ENCODE measurements at regions not wholly inside any gene's neighbourhood (a gene's known extent, or its start where the extent isn't known, plus 50 kb on each side); places are given as distances from the start of the nearest gene placed in this dataset.
"Not testable (repeated sequence)": the region's sequence is repeated elsewhere in the genome, so short reads cannot be mapped to it uniquely, and the experiment has no call there.

DNA sequence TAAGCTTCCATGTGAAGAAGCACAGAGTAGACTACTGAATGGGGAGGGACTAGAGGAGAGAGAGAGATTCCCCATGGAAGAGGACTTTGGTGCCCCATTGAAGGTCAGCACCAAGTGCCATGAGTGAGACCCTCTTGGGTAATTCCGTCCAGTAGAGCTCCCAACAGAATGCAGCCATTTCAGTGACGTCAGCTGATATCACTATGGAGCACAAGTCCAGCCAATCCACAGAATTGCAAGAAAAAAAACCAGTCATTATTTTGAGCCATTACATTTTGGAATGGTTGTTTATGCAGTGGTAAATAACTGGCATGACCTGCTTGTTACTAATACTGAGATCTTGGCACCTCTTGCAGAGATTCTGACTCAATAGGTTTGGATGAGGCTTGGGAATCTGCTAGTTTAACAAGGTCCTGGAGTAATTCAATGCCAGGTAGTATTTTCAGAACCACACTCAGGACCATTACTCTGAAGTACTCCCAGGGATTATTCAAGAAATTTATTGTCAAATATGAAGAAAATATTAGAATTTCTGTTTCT is 52.6 kb upstream of the SP8 start:
- no peak for DNase-seq

- no peak for DNase-seq
These were observed 53.3 kb upstream of the SP8 start for GRCh38 chr7:20839987-20840386.

GRCh38 chr7:20846791-20847190 is 60.1 kb upstream of the SP8 start:
- DNase-seq = no peak

- DNase-seq = no peak
These were observed 72.3 kb upstream of the SP8 start for GRCh38 chr7:20858951-20859350.

DNA sequence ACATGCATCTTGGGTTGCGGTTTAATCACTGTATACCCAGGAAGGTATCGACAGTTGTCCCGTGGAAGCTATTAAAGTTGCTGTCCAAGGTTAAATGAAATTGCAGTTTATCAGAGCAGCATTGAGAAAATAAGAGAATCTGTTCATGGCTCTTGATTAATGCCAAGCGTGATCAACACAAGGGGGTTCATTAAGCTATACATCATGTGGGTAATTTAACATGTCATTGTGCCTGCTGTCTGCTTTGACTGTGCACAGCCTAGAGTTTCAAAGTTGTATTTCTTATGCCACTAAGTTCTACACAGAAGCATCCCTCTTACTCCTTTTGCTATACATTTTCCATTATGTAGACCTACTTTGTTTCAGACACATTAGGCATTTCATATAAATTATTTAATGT is 74.8 kb upstream of the SP8 start:
- no peak for DNase-seq

GRCh38 chr7:20862554-20862953 is 75.9 kb upstream of the SP8 start:
- DNase-seq = no peak

GRCh38 chr7:20864221-20864620 is 77.5 kb upstream of the SP8 start:
- DNase-seq = no peak

GRCh38 chr7:20865684-20866083 is 79.0 kb upstream of the SP8 start:
- DNase-seq = no peak

DNA sequence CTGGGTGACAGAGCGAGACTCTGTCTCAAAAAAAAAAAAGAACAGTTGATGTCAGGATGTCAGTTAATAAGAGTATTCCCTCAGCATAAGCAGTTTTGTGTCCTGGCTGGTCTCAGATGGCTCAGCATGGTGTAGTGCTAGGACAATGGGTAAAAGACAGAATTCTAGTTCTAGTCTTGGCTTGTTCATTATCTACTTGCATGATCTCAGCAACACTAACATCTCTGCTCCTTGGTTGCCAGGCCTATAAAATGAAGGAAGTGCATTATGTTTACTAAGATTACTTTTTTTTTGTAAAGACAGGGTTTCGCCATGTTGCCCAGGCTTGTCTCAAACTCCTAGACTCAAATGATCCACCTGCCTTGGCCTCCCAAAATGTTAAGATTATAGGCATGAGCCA is 84.3 kb upstream of the SP8 start:
- no peak for DNase-seq

DNA sequence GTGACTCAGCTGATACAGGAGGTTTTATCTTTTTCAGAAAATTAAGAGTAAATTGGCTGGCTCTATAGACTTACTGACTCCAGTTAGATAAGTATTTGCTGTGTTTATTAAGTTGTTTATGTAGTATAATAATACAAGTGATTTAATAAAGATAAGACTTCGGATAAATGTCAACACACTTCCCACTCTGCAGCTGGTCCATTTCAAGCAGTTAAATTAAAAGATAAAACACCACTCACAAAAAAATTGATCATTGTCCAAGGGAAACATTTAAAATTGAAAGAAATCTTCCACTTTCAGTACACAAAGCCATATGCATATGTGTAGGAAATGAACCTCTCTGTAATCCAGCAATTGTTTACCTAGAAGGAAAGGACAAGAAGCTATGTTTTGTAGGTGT is 106.1 kb upstream of the SP8 start:
- DNase-seq = no peak

DNA sequence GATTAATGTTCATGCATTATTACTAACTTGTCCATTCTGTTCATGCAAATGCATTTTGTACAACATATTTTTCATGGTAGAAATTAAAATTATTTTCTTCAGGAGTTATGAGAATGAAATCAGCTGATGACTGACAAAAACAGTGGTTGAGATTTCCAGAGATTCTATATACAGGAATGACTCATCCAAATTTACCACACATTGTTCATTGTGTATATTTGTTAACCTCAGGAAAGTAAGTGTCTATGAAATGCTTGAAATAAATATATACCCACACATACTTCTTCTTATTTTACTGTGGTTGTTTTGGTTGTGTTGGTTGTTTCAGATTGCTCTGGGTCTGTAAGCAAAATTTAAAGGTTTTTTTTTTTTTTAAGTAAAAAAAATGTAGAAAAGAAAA is 108.1 kb upstream of the SP8 start:
- DNase-seq = no peak

GRCh38 chr7:20895563-20895962 is 108.9 kb upstream of the SP8 start:
- DNase-seq = no peak

DNA sequence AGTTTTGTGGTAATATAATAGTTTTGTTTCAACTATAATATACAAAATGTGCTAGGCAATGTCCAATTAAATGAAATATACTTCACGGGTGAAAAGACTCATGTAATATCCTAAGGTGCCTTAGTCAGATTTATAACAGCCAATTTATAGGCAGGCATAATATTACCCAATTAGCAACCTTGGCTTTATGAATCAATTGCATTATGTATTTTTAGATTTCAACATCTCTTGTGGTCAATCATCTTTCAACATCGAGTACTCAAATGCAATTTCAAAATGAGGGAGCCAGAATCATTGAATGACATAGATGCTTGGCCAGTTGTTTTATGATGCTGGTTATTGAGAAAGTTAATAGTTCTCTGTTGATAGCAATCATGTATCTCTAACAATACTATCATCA is 110.3 kb upstream of the SP8 start:
- DNase-seq = no peak

DNA sequence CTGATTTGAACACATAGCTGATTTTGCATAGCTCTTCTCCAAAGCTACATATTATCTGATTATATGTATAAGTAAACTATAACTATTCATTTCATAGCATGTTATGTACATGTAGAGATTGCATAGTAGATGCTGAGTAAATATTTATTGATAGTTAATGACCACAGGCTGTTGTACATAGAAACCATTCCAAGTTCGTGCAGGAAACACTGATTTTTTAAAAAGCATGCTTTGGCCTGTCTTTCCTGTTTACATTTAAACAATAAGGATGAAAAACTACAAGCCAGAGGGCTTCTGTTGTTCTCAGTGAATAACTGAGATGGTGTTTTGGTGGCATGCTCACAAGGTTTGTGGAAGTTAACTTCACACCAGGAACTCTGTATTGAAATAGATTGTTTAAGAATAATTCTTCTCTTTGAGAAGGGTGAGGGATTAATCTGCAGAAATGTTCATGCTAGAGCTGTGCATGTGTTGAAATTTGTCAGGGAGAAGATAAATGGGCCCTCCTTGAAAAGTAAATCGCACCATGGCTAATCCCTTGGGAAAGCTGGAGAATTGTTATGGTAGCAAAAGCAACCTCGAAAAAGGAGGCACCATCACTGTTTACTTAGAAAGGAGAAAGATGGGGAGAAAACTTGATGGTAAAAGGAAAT is 120.2 kb upstream of the SP8 start:
- no peak for DNase-seq

GRCh38 chr7:20911081-20911480 is 124.4 kb upstream of the SP8 start:
- no peak for DNase-seq

DNA sequence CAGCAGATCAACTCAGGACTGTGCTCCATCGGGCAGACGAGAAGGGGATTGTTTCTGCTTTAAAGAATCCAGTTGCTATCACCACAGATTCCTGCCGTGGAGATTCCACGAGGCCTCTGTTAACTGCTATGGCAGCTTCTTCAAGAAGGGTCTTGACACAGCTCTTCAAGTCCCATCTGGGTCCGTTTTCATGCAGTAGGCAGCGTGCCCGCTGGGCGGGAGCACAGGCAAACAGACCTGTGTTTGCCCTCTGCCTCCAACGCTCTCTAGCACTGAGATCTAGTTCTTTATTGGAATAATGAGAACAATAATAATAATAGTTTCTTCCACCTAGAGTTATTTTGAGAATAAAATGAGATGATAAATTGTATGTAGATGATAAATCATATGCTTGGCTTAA is 127.2 kb upstream of the SP8 start:
- DNase-seq = no peak

DNA sequence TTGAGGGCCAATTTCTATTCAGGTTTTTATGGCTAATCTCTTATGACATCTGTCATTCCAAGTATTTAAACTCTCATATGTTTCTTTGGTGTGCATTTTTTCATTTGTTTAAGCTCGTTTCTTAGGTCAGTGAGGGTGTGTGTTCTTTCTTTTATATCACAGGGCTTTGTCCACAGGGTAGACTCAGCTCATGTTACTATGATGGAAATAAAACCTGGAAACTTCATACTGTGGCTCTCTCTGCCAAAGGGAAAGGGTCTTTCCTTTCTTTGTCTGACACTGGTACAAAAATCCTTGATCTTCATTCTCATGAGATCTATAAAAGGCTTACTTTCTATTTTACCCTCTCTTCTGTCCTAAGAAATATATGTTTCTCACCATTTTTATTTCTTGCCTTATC is 129.6 kb upstream of the SP8 start:
- no peak for DNase-seq

DNA sequence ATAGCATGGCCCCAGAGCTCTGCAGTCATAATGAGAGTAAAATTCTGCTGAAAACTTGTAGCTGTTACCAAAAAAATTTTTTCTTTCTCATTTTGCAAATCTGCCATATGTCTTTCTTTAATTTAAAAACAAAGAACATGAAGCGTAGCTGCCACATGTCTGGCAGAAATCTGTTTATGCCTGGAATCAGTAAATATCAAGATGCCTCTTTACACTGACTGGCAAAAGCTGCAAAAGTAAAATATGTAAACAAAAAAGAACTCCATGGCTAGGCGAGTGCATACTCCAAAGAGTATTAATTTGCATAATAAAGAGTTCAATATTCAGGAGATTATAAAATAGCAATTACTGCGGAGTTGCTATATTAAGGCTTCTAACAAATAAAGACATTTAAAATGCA is 130.9 kb upstream of the SP8 start:
- DNase-seq = no peak

- no peak for DNase-seq
These were observed 131.5 kb upstream of the SP8 start for GRCh38 chr7:20918156-20918555.

DNA sequence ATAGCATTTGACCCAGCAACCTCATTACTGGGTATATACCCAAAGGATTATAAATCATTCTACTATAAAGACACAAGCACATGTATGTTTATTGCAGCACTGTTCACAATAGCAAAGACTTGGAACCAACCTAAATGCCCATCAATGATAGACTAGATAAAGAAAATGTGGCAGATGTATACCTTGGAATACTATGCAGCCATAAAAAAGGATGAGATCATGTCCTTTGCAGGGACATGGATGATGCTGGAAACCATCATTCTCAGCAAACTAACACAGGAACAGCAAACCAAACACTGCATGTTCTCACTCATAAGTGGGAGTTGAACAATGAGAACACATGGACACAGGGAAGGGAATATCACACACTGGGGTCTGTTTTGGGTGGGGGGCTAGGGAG is 140.5 kb upstream of the SP8 start:
- not testable (repeated sequence) for DNase-seq

DNA sequence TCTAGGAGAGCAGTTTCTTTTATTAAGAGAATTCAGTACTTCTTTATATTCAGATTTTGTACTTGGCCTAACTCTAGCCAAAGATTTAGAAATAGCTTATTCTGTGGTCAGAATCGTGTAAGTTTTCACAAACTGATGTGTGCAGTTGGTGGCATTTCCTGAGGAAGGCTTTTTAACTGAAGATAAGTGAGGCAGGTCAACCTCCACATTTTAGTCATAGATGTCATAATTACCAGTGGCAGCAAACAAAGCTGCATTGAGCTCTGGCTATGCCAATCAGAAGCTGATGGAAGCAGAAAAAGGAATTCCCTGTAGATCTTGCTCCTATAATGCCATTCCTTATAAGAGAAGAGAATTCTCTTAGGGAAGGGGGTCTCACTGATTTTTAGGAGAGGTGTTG is 141.3 kb upstream of the SP8 start:
- DNase-seq = no peak

GRCh38 chr7:20929199-20929598 is 142.5 kb upstream of the SP8 start:
- DNase-seq = no peak

DNA sequence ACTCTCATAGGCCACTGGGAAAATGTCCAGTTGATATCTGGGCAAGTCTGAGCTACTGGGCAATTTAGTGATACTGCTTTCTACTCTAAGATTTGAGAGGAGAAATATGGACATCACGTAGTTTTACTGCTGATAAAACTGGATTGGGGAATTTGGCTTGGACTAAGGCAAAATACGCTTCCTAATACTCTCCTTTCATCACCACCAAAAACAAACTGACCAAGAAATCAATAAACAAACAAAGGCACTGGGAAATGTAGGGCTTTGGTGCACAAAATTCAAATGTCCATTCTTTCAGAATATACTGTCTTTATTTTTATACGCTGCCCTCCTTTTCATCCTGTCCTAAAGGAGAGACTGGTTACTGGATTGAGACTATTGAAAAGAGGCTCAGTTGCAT is 145.1 kb upstream of the SP8 start:
- DNase-seq = no peak

GRCh38 chr7:20932785-20933527 is 146.3 kb upstream of the SP8 start:
- DNase-seq = no peak

Data from right kidney (tissue), 1 donor.